Endothelial cell of umbilical vein (primary cell): ENCODE measurements at regions not wholly inside any gene's neighbourhood (a gene's known extent, or its start where the extent isn't known, plus 50 kb on each side); places are given as distances from the start of the nearest gene placed in this dataset.

Experiments
- BruUV-seq: library from RNA; stranded (reverse); fragments of 400-500 nt; replicated peaks from 2 replicates; lab custom pipeline; 2021; lab: Mats Ljungman, UMichigan
- CTCF ChIA-PET: fragments of 300-600, 350-600 bp; sonication (Branson Sonifier 250); formaldehyde crosslinking; loops from one replicate; lab custom pipeline; 2021; ENCODE audit warnings: antibody characterized with exemption, inconsistent platforms; lab: Charles Lee
- POLR2A ChIA-PET: fragments of 300-600, 350-600 bp; sonication (Branson Sonifier 250); formaldehyde crosslinking; loops from one replicate; lab custom pipeline; 2021; ENCODE audit warnings: antibody characterized with exemption, inconsistent platforms; lab: Charles Lee
- DNase-seq: peaks from one replicate; pipeline ENCODE4 v3.0.0-alpha.2; 2011; ENCODE audit warnings: low read depth, low spot score
- FAIRE-seq: peaks from 2 replicates; lab custom pipeline; 2011; peaks lifted over from hg19 to GRCh38; lab: Jason Lieb, UNC
- H2AFZ ChIP-seq: 2 replicates; pipeline ENCODE4 v1.6.0; 2012; ENCODE audit warnings: low read depth, low read length, control low read depth, inconsistent platforms
- H3K27ac ChIP-seq: 2 replicates; pipeline ENCODE4 v1.5.1; 2011; ENCODE audit warnings: low read depth, mild to moderate bottlenecking, control low read depth, low read length, moderate library complexity; ENCODE audit not compliant: insufficient read depth
- H3K27me3 ChIP-seq, 2 experiments: 2 replicates each; pipeline versions ENCODE4 v1.6.0 to v1.6.1; 2011; ENCODE audit warnings: low read length in 2 of 2, mixed read lengths in 1 of 2; ENCODE audit not compliant: control insufficient read depth in 2 of 2, insufficient read depth in 2 of 2
- H3K36me3 ChIP-seq, 2 experiments: 2 replicates in 1 of 2; 3 replicates in 1 of 2; pipeline ENCODE4 v1.5.1; 2011; ENCODE audit warnings: low read length in 2 of 2, mild to moderate bottlenecking in 1 of 2, moderate library complexity in 1 of 2; ENCODE audit not compliant: control insufficient read depth in 2 of 2, insufficient read depth in 2 of 2; ENCODE audit errors: extremely low read depth in 1 of 2
- H3K4me1 ChIP-seq: 3 replicates; pipeline ENCODE4 v1.5.1; 2011; ENCODE audit warnings: mild to moderate bottlenecking, low read length; ENCODE audit not compliant: control insufficient read depth, insufficient read depth; ENCODE audit errors: extremely low read depth
- H3K4me2 ChIP-seq: 2 replicates; pipeline ENCODE4 v1.6.1; 2011; ENCODE audit warnings: low read length, control low read depth, mixed read lengths; ENCODE audit not compliant: insufficient read depth
- H3K4me3 ChIP-seq, 3 experiments: fragments of 200-600 bp in 1 of 3; sonication (generic), shearing (Covaris generic) in 1 of 3; replicated peaks in 1 of 3; 2 replicates each; pipeline ENCODE4 v1.5.1; 2011 to 2016; ENCODE audit warnings: control low read depth in 3 of 3, low read length in 3 of 3, mild to moderate bottlenecking in 2 of 3, inconsistent platforms in 1 of 3, low read depth in 1 of 3, moderate library complexity in 1 of 3; ENCODE audit not compliant: insufficient read depth in 1 of 3
- H3K79me2 ChIP-seq: 2 replicates; pipeline ENCODE4 v1.6.0; 2012; ENCODE audit warnings: low read length, inconsistent platforms; ENCODE audit not compliant: control insufficient read depth, insufficient read depth
- H3K9ac ChIP-seq: replicated peaks from 2 replicates; pipeline ENCODE3; 2011; ENCODE audit warnings: low read length, control low read depth; ENCODE audit not compliant: insufficient read depth; ENCODE audit errors: extremely low read depth
- H3K9me1 ChIP-seq: replicated peaks from 3 replicates; pipeline ENCODE4 v1.6.0; 2011; ENCODE audit warnings: mild to moderate bottlenecking, low read length; ENCODE audit not compliant: control insufficient read depth, insufficient read depth; ENCODE audit errors: extremely low read depth
- H3K9me3 ChIP-seq: replicated peaks from 2 replicates; pipeline ENCODE4 v1.5.1; 2012; ENCODE audit warnings: low read length, inconsistent platforms; ENCODE audit not compliant: control insufficient read depth, insufficient read depth
- H4K20me1 ChIP-seq: replicated peaks from 2 replicates; pipeline ENCODE3; 2011; ENCODE audit warnings: mild to moderate bottlenecking, low read length; ENCODE audit not compliant: control insufficient read depth, insufficient read depth; ENCODE audit errors: extremely low read depth
- CTCF ChIP-seq, 2 donors: IDR thresholded peaks; 1 replicate in 1 of 2; 2 replicates in 1 of 2; pipeline ENCODE4 v1.5.1; 2011; ENCODE audit warnings: low read length in 2 of 2, mild to moderate bottlenecking in 2 of 2, moderate library complexity in 2 of 2, control low read depth in 1 of 2, inconsistent platforms in 1 of 2, low read depth in 1 of 2; ENCODE audit not compliant: insufficient read depth in 1 of 2; ENCODE audit errors: extremely low read depth in 1 of 2
- EZH2 ChIP-seq: IDR thresholded peaks from 2 replicates; pipeline ENCODE4 v1.6.1; 2012; ENCODE audit warnings: borderline replicate concordance, low read depth, mild to moderate bottlenecking, moderate library complexity, low read length, inconsistent platforms; ENCODE audit not compliant: severe bottlenecking
- JUN ChIP-seq: IDR thresholded peaks from 2 replicates; pipeline ENCODE4 v1.6.1; 2011; ENCODE audit warnings: borderline replicate concordance, low read depth; ENCODE audit not compliant: insufficient read length, insufficient read depth
- MYC ChIP-seq: IDR thresholded peaks from one replicate; pipeline ENCODE4 v1.6.1; 2011; ENCODE audit warnings: mild to moderate bottlenecking, low read depth, low read length
- POLR2A ChIP-seq: IDR thresholded peaks from 2 replicates; pipeline ENCODE4 v1.6.1; 2012; ENCODE audit warnings: low read depth, mild to moderate bottlenecking, control low read depth, low read length
- POLR2AphosphoS5 ChIP-seq: IDR thresholded peaks from 2 replicates; pipeline ENCODE4 v1.6.1; 2012; ENCODE audit warnings: low read depth, mild to moderate bottlenecking, control low read depth, low read length, moderate library complexity; ENCODE audit not compliant: insufficient read depth
- dilution Hi-C: fragments of 300-500 bp; cut with MboI; formaldehyde crosslinking; loops from one replicate; pipeline ENCODE4 v1.15.0; 2019; ENCODE audit warnings: low sequenced_read_pairs; ENCODE audit not compliant: extremely low pct_ligation_motif_present
- intact Hi-C: fragments of 100-400 bp; cut with micrococcal nuclease; formaldehyde crosslinking; loops from one replicate; pipeline ENCODE4 v1.10.0; 2022

GRCh38 chr6:164911873-164912580, 397.4 kb downstream of the C6orf118 start:
- CTCF ChIA-PET = no interaction called here

More at GRCh38 chr6:164911873-164912580, 397.4 kb downstream of the C6orf118 start:
- DNase-seq (no peak), FAIRE-seq (no peak)
- BruUV-seq = no TSS peak
- no peak overlapping the region for H3K4me2 ChIP-seq
- H3K4me3 ChIP-seq = no peak overlapping the region
- H4K20me1 ChIP-seq = no peaks in the 10 kb centered on the region
- no peak overlapping the region for H2AFZ ChIP-seq
- no peaks in the 10 kb centered on the region for H3K79me2 ChIP-seq
- H3K4me1 ChIP-seq = no peaks in the 10 kb centered on the region
- no peak overlapping the region for H3K27ac ChIP-seq
- TF ChIP-seq POLR2AphosphoS5 (no peak), MYC (no peak), EZH2 (no peak), CTCF (IDR thresholded peaks at IDR 0.05; ENCODE audit: extremely low read depth in 1 of 2, insufficient read depth in 1 of 2, low read depth in 1 of 2, low read length in 2 of 2) (no peak), JUN (no peak), POLR2A (no peak)
- H3K27me3 ChIP-seq = no peaks in the 10 kb centered on the region
- POLR2A ChIA-PET = no interaction called here
- intact Hi-C loops (no loop called here), dilution Hi-C loops (no loop called here)
- H3K9ac ChIP-seq = no peak overlapping the region
- no peaks in the 10 kb centered on the region for H3K9me3 ChIP-seq
- no peaks in the 10 kb centered on the region for H3K9me1 ChIP-seq
- H3K36me3 ChIP-seq = no peaks in the 10 kb centered on the region
